ENCODE measurements at regions not wholly inside any gene's neighbourhood (a gene's known extent, or its start where the extent isn't known, plus 50 kb on each side); places are given as distances from the start of the nearest gene placed in this dataset.

DNA sequence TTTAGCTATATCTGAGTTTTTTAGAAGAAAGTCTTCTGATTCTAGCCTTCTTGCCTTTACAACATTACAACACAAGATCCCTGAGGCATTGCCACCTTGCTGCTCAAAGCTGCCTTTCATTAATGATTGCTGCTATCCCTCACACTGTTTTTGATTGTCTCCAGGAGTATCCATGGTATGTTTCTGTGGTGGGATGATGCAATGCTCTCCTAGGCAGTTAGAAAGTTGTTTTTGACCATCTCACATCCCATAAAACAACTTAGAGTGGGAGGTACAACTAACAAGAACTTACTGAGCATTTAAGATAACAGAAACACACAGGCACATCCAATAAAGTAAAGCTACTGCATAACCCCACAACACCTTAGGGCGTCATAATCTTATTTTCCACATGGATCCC, 1156.0 kb upstream of the LRRTM3 start:
- TF ChIP-seq, protein P1, sequence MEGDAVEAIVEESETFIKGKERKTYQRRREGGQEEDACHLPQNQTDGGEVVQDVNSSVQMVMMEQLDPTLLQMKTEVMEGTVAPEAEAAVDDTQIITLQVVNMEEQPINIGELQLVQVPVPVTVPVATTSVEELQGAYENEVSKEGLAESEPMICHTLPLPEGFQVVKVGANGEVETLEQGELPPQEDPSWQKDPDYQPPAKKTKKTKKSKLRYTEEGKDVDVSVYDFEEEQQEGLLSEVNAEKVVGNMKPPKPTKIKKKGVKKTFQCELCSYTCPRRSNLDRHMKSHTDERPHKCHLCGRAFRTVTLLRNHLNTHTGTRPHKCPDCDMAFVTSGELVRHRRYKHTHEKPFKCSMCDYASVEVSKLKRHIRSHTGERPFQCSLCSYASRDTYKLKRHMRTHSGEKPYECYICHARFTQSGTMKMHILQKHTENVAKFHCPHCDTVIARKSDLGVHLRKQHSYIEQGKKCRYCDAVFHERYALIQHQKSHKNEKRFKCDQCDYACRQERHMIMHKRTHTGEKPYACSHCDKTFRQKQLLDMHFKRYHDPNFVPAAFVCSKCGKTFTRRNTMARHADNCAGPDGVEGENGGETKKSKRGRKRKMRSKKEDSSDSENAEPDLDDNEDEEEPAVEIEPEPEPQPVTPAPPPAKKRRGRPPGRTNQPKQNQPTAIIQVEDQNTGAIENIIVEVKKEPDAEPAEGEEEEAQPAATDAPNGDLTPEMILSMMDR (IDR thresholded peaks at IDR 0.05) = no peak
- no peak for TF ChIP-seq EZH2 (IDR thresholded peaks at IDR 0.05; ENCODE audit: borderline replicate concordance, insufficient read depth, low read depth, low read length, poor library complexity, severe bottlenecking)

All from B cell (primary cell).